ENCODE measurements at regions not wholly inside any gene's neighbourhood (a gene's known extent, or its start where the extent isn't known, plus 50 kb on each side); places are given as distances from the start of the nearest gene placed in this dataset.

DNA sequence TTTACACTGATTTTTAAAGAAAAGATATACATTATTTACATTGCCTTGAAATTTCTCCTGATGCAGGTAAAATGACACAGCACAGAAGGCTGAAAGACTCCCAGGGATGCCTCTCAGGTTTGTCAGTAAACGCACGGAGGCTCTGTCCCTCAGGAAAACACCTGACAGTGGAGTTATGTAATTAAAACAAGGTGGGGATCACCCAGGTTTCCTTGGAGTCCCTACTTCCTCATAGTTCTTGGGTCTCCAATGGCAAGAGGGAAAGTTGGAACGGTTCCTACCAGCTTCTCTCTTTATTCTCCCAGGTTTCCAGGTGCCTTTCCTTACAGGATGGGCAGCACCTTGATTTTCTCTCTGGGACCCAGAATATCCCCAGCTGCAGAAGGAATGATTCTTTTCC is 654.8 kb downstream of the SLC4A3 start:
- TF ChIP-seq, protein P1, sequence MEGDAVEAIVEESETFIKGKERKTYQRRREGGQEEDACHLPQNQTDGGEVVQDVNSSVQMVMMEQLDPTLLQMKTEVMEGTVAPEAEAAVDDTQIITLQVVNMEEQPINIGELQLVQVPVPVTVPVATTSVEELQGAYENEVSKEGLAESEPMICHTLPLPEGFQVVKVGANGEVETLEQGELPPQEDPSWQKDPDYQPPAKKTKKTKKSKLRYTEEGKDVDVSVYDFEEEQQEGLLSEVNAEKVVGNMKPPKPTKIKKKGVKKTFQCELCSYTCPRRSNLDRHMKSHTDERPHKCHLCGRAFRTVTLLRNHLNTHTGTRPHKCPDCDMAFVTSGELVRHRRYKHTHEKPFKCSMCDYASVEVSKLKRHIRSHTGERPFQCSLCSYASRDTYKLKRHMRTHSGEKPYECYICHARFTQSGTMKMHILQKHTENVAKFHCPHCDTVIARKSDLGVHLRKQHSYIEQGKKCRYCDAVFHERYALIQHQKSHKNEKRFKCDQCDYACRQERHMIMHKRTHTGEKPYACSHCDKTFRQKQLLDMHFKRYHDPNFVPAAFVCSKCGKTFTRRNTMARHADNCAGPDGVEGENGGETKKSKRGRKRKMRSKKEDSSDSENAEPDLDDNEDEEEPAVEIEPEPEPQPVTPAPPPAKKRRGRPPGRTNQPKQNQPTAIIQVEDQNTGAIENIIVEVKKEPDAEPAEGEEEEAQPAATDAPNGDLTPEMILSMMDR (conservative IDR thresholded peaks at IDR 0.05; ENCODE audit: low read length) = no peak
- TF ChIP-seq EZH2phosphoT487 (IDR thresholded peaks at IDR 0.05; ENCODE audit: borderline replicate concordance) = no peak

Measured in Loucy (cell line).